GM23338 (cell line): ENCODE measurements at regions not wholly inside any gene's neighbourhood (a gene's known extent, or its start where the extent isn't known, plus 50 kb on each side); places are given as distances from the start of the nearest gene placed in this dataset.

Source experiments
- ATAC-seq: fragments of 200-7000 bp; cut with Tn5 transposase; 3 replicates; pipeline ENCODE4 v1.9.1; 2020
- DNase-seq: peaks from one replicate; pipeline ENCODE4 v3.0.0-alpha.2; 2015; ENCODE audit warnings: low spot score
- H2AFZ ChIP-seq: fragments of 200-600 bp; sonication (generic); 2 replicates; pipeline ENCODE4 v1.8.0; 2016; ENCODE audit warnings: antibody characterized with exemption, mild to moderate bottlenecking, moderate library complexity
- H3F3A ChIP-seq: fragments of 200-600 bp; sonication (generic); replicated peaks from 2 replicates; pipeline ENCODE4 v1.8.0; 2017; ENCODE audit warnings: antibody characterized with exemption, mixed run types, low read depth
- H3K27ac ChIP-seq: fragments of 200-600 bp; sonication (generic); 2 replicates; pipeline ENCODE4 v1.6.1; 2016; ENCODE audit warnings: low read depth
- H3K27me3 ChIP-seq: fragments of 200-600 bp; sonication (generic); 2 replicates; pipeline ENCODE4 v1.8.0; 2016; ENCODE audit warnings: mild to moderate bottlenecking, mixed run types, moderate library complexity; ENCODE audit not compliant: insufficient read depth
- H3K36me3 ChIP-seq: fragments of 200-600 bp; sonication (generic); 2 replicates; pipeline ENCODE4 v1.8.0; 2016; ENCODE audit warnings: mild to moderate bottlenecking; ENCODE audit not compliant: insufficient read depth
- H3K4me1 ChIP-seq: fragments of 200-600 bp; sonication (generic); 2 replicates; pipeline ENCODE4 v1.8.0; 2016; ENCODE audit warnings: mild to moderate bottlenecking, moderate library complexity; ENCODE audit not compliant: insufficient read depth
- H3K4me2 ChIP-seq: fragments of 200-600 bp; sonication (generic); 2 replicates; pipeline ENCODE4 v1.7.1; 2017; ENCODE audit warnings: mixed run types
- H3K4me3 ChIP-seq: fragments of 200-600 bp; sonication (generic); 2 replicates; pipeline ENCODE4 v1.6.1; 2016; ENCODE audit warnings: mixed run types
- H3K79me2 ChIP-seq: fragments of 200-600 bp; sonication (generic); replicated peaks from 2 replicates; pipeline ENCODE4 v1.8.0; 2017; ENCODE audit warnings: mild to moderate bottlenecking; ENCODE audit not compliant: insufficient read depth
- H3K9me2 ChIP-seq: fragments of 200-600 bp; sonication (generic); 2 replicates; pipeline ENCODE4 v1.8.0; 2017; ENCODE audit not compliant: insufficient read depth
- H4K20me1 ChIP-seq: fragments of 200-600 bp; sonication (generic); replicated peaks from 2 replicates; pipeline ENCODE4 v1.8.0; 2017; ENCODE audit warnings: mild to moderate bottlenecking; ENCODE audit not compliant: insufficient read depth
- H3K27ac Mint-ChIP-seq: 2 replicates; pipeline ENCODE4 v1.8.0; 2020; ENCODE audit warnings: inconsistent platforms, mild to moderate bottlenecking, moderate library complexity, mixed read lengths
- H3K27me3 Mint-ChIP-seq: 3 replicates; pipeline ENCODE4 v1.8.0; 2022; ENCODE audit warnings: low read depth, mild to moderate bottlenecking, moderate library complexity, mixed read lengths, inconsistent platforms; ENCODE audit not compliant: insufficient read depth, poor library complexity
- H3K36me3 Mint-ChIP-seq: 3 replicates; pipeline ENCODE4 v1.8.0; 2021; ENCODE audit warnings: low read depth, mild to moderate bottlenecking, inconsistent platforms, moderate library complexity, mixed read lengths
- H3K4me1 Mint-ChIP-seq: 3 replicates; pipeline ENCODE4 v1.8.0; 2020; ENCODE audit warnings: mild to moderate bottlenecking, inconsistent platforms, mixed read lengths
- H3K4me3 Mint-ChIP-seq: 3 replicates; pipeline ENCODE4 v1.8.0; 2021; ENCODE audit warnings: moderate library complexity, mild to moderate bottlenecking, inconsistent platforms, mixed read lengths
- H3K9me3 Mint-ChIP-seq: 3 replicates; pipeline ENCODE4 v1.8.0; 2020; ENCODE audit warnings: moderate library complexity, mild to moderate bottlenecking, inconsistent platforms, mixed read lengths
- CREB1 ChIP-seq: fragments of 250-450 bp; sonication (Bioruptor Pico); IDR thresholded peaks from 2 replicates; pipeline ENCODE4 v1.5.0; 2020; ENCODE audit warnings: low read depth, mild to moderate bottlenecking, moderate library complexity
- EZH2 ChIP-seq: fragments of 200-600 bp; sonication (generic); IDR thresholded peaks from one replicate; pipeline ENCODE4 v1.8.0; 2017; ENCODE audit warnings: antibody characterized with exemption, mild to moderate bottlenecking, low read depth; ENCODE audit not compliant: unreplicated experiment
- EZH2phosphoT487 ChIP-seq: fragments of 200-600 bp; sonication (generic); IDR thresholded peaks from one replicate; pipeline ENCODE4 v1.8.1; 2018; ENCODE audit warnings: antibody characterized with exemption; ENCODE audit not compliant: unreplicated experiment
- JUNB ChIP-seq: IDR thresholded peaks from one replicate; pipeline ENCODE4 v1.6.1; 2016; ENCODE audit warnings: antibody characterized with exemption; ENCODE audit not compliant: unreplicated experiment
- NANOG ChIP-seq: IDR thresholded peaks from 2 replicates; pipeline ENCODE4 v1.6.1; 2016; ENCODE audit warnings: antibody characterized with exemption, borderline replicate concordance
- POLR2AphosphoS5 ChIP-seq: IDR thresholded peaks from 2 replicates; pipeline ENCODE4 v1.6.1; 2016; ENCODE audit warnings: antibody characterized with exemption, low read depth
- STAT1 ChIP-seq: IDR thresholded peaks from one replicate; pipeline ENCODE4 v1.6.1; 2016; ENCODE audit warnings: antibody characterized with exemption; ENCODE audit not compliant: unreplicated experiment
- ZNF114 ChIP-seq: fragments of 250-450 bp; sonication (Bioruptor Pico); IDR thresholded peaks from 2 replicates; pipeline ENCODE4 v1.5.0; 2020; ENCODE audit warnings: mild to moderate bottlenecking, moderate library complexity
- ZNF331 ChIP-seq: fragments of 250-450 bp; sonication (Bioruptor Pico); IDR thresholded peaks from 2 replicates; pipeline ENCODE4 v1.5.0; 2020; ENCODE audit warnings: low read depth, mild to moderate bottlenecking, moderate library complexity
- TF ChIP-seq, protein P1 (sequence below): fragments of 250-450 bp; sonication (Bioruptor Pico); IDR thresholded peaks from 2 replicates; pipeline ENCODE4 v1.5.0; 2020; ENCODE audit warnings: mild to moderate bottlenecking, moderate library complexity
- TF ChIP-seq, protein P2 (sequence below): IDR thresholded peaks from one replicate; pipeline ENCODE4 v1.6.1; 2018; ENCODE audit warnings: antibody characterized with exemption; ENCODE audit not compliant: unreplicated experiment
- TF ChIP-seq, protein P3 (sequence below): IDR thresholded peaks from 2 replicates; pipeline ENCODE4 v1.6.1; 2016; ENCODE audit warnings: antibody characterized with exemption
- TF ChIP-seq, protein P4 (sequence below), 2 experiments: fragments of 200-600 bp in 1 of 2; sonication (generic) in 1 of 2; conservative IDR thresholded peaks; 2 replicates each; pipeline versions ENCODE4 v1.5.1 to v1.6.1; 2016 to 2017; ENCODE audit warnings: antibody characterized with exemption in 2 of 2, low read depth in 2 of 2, mild to moderate bottlenecking in 2 of 2, moderate library complexity in 1 of 2

DNA sequence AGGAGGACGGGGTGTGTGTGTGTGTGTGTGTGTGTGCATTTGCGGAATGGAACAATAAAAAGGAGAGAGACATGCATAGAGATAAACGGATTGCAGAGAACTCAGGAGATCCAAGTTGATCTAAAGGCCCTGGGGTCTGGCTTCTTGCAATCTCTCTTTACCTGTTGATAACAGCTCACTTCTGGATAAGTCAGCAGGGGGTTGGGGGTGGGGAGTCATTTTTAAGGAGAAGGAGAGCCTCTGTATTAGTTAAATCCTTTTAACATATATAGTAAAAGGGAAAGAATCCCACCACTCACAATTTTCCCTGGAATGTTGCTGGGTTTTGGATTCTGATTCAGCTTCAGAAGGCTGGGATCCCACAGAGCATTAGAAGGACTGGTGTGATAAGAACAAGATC is 87.5 kb upstream of the MITF start:
- DNase-seq, result no peak
- H3K9me3 Mint-ChIP-seq, result no peaks in the 10 kb centered on the region
- no peaks in the 10 kb centered on the region for H3K79me2 ChIP-seq
- no peak for ATAC-seq
- no peak overlapping the region for H3K27ac ChIP-seq
- no peaks in the 10 kb centered on the region for H3K36me3 ChIP-seq
- TF ChIP-seq, protein P1, sequence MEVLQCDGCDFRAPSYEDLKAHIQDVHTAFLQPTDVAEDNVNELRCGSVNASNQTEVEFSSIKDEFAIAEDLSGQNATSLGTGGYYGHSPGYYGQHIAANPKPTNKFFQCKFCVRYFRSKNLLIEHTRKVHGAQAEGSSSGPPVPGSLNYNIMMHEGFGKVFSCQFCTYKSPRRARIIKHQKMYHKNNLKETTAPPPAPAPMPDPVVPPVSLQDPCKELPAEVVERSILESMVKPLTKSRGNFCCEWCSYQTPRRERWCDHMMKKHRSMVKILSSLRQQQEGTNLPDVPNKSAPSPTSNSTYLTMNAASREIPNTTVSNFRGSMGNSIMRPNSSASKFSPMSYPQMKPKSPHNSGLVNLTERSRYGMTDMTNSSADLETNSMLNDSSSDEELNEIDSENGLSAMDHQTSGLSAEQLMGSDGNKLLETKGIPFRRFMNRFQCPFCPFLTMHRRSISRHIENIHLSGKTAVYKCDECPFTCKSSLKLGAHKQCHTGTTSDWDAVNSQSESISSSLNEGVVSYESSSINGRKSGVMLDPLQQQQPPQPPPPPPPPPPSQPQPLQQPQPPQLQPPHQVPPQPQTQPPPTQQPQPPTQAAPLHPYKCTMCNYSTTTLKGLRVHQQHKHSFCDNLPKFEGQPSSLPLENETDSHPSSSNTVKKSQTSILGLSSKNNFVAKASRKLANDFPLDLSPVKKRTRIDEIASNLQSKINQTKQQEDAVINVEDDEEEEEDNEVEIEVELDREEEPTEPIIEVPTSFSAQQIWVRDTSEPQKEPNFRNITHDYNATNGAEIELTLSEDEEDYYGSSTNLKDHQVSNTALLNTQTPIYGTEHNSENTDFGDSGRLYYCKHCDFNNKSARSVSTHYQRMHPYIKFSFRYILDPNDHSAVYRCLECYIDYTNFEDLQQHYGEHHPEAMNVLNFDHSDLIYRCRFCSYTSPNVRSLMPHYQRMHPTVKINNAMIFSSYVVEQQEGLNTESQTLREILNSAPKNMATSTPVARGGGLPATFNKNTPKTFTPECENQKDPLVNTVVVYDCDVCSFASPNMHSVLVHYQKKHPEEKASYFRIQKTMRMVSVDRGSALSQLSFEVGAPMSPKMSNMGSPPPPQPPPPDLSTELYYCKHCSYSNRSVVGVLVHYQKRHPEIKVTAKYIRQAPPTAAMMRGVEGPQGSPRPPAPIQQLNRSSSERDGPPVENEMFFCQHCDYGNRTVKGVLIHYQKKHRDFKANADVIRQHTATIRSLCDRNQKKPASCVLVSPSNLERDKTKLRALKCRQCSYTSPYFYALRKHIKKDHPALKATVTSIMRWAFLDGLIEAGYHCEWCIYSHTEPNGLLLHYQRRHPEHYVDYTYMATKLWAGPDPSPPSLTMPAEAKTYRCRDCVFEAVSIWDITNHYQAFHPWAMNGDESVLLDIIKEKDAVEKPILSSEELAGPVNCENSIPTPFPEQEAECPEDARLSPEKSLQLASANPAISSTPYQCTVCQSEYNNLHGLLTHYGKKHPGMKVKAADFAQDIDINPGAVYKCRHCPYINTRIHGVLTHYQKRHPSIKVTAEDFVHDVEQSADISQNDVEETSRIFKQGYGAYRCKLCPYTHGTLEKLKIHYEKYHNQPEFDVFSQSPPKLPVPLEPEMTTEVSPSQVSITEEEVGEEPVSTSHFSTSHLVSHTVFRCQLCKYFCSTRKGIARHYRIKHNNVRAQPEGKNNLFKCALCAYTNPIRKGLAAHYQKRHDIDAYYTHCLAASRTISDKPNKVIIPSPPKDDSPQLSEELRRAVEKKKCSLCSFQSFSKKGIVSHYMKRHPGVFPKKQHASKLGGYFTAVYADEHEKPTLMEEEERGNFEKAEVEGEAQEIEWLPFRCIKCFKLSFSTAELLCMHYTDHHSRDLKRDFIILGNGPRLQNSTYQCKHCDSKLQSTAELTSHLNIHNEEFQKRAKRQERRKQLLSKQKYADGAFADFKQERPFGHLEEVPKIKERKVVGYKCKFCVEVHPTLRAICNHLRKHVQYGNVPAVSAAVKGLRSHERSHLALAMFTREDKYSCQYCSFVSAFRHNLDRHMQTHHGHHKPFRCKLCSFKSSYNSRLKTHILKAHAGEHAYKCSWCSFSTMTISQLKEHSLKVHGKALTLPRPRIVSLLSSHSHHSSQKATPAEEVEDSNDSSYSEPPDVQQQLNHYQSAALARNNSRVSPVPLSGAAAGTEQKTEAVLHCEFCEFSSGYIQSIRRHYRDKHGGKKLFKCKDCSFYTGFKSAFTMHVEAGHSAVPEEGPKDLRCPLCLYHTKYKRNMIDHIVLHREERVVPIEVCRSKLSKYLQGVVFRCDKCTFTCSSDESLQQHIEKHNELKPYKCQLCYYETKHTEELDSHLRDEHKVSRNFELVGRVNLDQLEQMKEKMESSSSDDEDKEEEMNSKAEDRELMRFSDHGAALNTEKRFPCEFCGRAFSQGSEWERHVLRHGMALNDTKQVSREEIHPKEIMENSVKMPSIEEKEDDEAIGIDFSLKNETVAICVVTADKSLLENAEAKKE (CRISPR knock-in tag), result no peak
- TF ChIP-seq NANOG (no peak), CREB1 (CRISPR knock-in tag) (no peak), ZNF331 (no peak), JUNB (no peak), EZH2phosphoT487 (no peak), STAT1 (no peak), ZNF114 (CRISPR knock-in tag) (no peak), EZH2 (no peak), POLR2AphosphoS5 (no peak)
- TF ChIP-seq, protein P2, sequence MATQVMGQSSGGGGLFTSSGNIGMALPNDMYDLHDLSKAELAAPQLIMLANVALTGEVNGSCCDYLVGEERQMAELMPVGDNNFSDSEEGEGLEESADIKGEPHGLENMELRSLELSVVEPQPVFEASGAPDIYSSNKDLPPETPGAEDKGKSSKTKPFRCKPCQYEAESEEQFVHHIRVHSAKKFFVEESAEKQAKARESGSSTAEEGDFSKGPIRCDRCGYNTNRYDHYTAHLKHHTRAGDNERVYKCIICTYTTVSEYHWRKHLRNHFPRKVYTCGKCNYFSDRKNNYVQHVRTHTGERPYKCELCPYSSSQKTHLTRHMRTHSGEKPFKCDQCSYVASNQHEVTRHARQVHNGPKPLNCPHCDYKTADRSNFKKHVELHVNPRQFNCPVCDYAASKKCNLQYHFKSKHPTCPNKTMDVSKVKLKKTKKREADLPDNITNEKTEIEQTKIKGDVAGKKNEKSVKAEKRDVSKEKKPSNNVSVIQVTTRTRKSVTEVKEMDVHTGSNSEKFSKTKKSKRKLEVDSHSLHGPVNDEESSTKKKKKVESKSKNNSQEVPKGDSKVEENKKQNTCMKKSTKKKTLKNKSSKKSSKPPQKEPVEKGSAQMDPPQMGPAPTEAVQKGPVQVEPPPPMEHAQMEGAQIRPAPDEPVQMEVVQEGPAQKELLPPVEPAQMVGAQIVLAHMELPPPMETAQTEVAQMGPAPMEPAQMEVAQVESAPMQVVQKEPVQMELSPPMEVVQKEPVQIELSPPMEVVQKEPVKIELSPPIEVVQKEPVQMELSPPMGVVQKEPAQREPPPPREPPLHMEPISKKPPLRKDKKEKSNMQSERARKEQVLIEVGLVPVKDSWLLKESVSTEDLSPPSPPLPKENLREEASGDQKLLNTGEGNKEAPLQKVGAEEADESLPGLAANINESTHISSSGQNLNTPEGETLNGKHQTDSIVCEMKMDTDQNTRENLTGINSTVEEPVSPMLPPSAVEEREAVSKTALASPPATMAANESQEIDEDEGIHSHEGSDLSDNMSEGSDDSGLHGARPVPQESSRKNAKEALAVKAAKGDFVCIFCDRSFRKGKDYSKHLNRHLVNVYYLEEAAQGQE, result no peak
- TF ChIP-seq, protein P3, sequence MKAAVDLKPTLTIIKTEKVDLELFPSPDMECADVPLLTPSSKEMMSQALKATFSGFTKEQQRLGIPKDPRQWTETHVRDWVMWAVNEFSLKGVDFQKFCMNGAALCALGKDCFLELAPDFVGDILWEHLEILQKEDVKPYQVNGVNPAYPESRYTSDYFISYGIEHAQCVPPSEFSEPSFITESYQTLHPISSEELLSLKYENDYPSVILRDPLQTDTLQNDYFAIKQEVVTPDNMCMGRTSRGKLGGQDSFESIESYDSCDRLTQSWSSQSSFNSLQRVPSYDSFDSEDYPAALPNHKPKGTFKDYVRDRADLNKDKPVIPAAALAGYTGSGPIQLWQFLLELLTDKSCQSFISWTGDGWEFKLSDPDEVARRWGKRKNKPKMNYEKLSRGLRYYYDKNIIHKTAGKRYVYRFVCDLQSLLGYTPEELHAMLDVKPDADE, result no peak
- TF ChIP-seq, protein P4, sequence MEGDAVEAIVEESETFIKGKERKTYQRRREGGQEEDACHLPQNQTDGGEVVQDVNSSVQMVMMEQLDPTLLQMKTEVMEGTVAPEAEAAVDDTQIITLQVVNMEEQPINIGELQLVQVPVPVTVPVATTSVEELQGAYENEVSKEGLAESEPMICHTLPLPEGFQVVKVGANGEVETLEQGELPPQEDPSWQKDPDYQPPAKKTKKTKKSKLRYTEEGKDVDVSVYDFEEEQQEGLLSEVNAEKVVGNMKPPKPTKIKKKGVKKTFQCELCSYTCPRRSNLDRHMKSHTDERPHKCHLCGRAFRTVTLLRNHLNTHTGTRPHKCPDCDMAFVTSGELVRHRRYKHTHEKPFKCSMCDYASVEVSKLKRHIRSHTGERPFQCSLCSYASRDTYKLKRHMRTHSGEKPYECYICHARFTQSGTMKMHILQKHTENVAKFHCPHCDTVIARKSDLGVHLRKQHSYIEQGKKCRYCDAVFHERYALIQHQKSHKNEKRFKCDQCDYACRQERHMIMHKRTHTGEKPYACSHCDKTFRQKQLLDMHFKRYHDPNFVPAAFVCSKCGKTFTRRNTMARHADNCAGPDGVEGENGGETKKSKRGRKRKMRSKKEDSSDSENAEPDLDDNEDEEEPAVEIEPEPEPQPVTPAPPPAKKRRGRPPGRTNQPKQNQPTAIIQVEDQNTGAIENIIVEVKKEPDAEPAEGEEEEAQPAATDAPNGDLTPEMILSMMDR (conservative IDR thresholded peaks at IDR 0.05; ENCODE audit: low read depth in 2 of 2), result no peak
- H3K4me3 Mint-ChIP-seq, result no peak overlapping the region
- H3K4me1 ChIP-seq, result peaks cover 5% of the 10 kb centered on the region; the same call in 1 of the 2 replicates
- no peaks in the 10 kb centered on the region for H3K36me3 Mint-ChIP-seq
- no peaks in the 10 kb centered on the region for H3F3A ChIP-seq
- no peaks in the 10 kb centered on the region for H3K27me3 ChIP-seq
- peaks cover 5% of the 10 kb centered on the region; the same call in 1 of the 3 replicates for H3K4me1 Mint-ChIP-seq
- H3K4me3 ChIP-seq, result no peak overlapping the region
- no peak overlapping the region for H3K27ac Mint-ChIP-seq
- H3K27me3 Mint-ChIP-seq, result peaks cover 1% of the 10 kb centered on the region
- no peak overlapping the region for H2AFZ ChIP-seq
- 0 out of 2 replicates have a peak, but pooled peaks cover 1% of the 10 kb centered on the region for H3K9me2 ChIP-seq
- H3K4me2 ChIP-seq, result no peak overlapping the region
- no peaks in the 10 kb centered on the region for H4K20me1 ChIP-seq
